ENCODE measurements at regions not wholly inside any gene's neighbourhood (a gene's known extent, or its start where the extent isn't known, plus 50 kb on each side); places are given as distances from the start of the nearest gene placed in this dataset.

- Histone ChIP-seq H3K27me3 (ENCODE audit: control insufficient read depth, insufficient read depth, low read length) (no peaks in the 10 kb centered on the region), H3K4me1 (ENCODE audit: control insufficient read depth in 2 of 3, insufficient read depth in 2 of 3, low read depth in 1 of 3, low read length in 3 of 3) (no peaks in the 10 kb centered on the region), H3K4me3 (ENCODE audit: low read length in 3 of 3) (no peak overlapping the region), H3K9ac (ENCODE audit: low read length in 3 of 3) (no peak overlapping the region), H3K27ac (ENCODE audit: low read depth in 2 of 2, low read length in 2 of 2) (no peak overlapping the region), H3K36me3 (ENCODE audit: control insufficient read depth in 2 of 3, insufficient read depth in 3 of 3, low read length in 3 of 3) (no peaks in the 10 kb centered on the region), H3K9me3 (ENCODE audit: control insufficient read depth in 2 of 3, insufficient read depth in 1 of 3, low read length in 3 of 3) (no peaks in the 10 kb centered on the region)
- no peak for FAIRE-seq
- DNase-seq, result no peak
- no peak for TF ChIP-seq CTCF (IDR thresholded peaks at IDR 0.05; ENCODE audit: borderline replicate concordance, extremely low read depth, insufficient read depth)
- intact Hi-C loops (cut with DNase I), result no loop called here
Measured at GRCh38 chr10:25805986-25806385, 128.0 kb upstream of the MYO3A start.

- no peaks in the 10 kb centered on the region for H3K4me1 ChIP-seq (ENCODE audit: control insufficient read depth in 2 of 3, insufficient read depth in 2 of 3, low read depth in 1 of 3, low read length in 3 of 3)
- FAIRE-seq (no peak), DNase-seq (no peak)
- no peaks in the 10 kb centered on the region for H3K27me3 ChIP-seq (ENCODE audit: control insufficient read depth, insufficient read depth, low read length)
- intact Hi-C loops (cut with DNase I), result no loop called here
- H3K4me3 ChIP-seq (ENCODE audit: low read length in 3 of 3), result no peak overlapping the region
- H3K36me3 ChIP-seq (ENCODE audit: control insufficient read depth in 2 of 3, insufficient read depth in 3 of 3, low read length in 3 of 3), result no peaks in the 10 kb centered on the region
- H3K27ac ChIP-seq (ENCODE audit: low read depth in 2 of 2, low read length in 2 of 2), result no peak overlapping the region
- TF ChIP-seq CTCF (IDR thresholded peaks at IDR 0.05; ENCODE audit: borderline replicate concordance, extremely low read depth, insufficient read depth), result no peak
- no peaks in the 10 kb centered on the region for H3K9me3 ChIP-seq (ENCODE audit: control insufficient read depth in 2 of 3, insufficient read depth in 1 of 3, low read length in 3 of 3)
- no peak overlapping the region for H3K9ac ChIP-seq (ENCODE audit: low read length in 3 of 3)
Measured at GRCh38 chr10:25808372-25808771, 125.7 kb upstream of the MYO3A start.

- H3K4me3 ChIP-seq (ENCODE audit: low read length in 3 of 3), result no peak overlapping the region
- intact Hi-C loops (cut with DNase I), result no loop called here
- TF ChIP-seq CTCF (IDR thresholded peaks at IDR 0.05; ENCODE audit: borderline replicate concordance, extremely low read depth, insufficient read depth), result no peak
- H3K36me3 ChIP-seq (ENCODE audit: control insufficient read depth in 2 of 3, insufficient read depth in 3 of 3, low read length in 3 of 3), result no peaks in the 10 kb centered on the region
- H3K9me3 ChIP-seq (ENCODE audit: control insufficient read depth in 2 of 3, insufficient read depth in 1 of 3, low read length in 3 of 3), result no peaks in the 10 kb centered on the region
- H3K27ac ChIP-seq (ENCODE audit: low read depth in 2 of 2, low read length in 2 of 2), result no peak overlapping the region
- H3K27me3 ChIP-seq (ENCODE audit: control insufficient read depth, insufficient read depth, low read length), result no peaks in the 10 kb centered on the region
- FAIRE-seq (no peak), DNase-seq (no peak)
- H3K4me1 ChIP-seq (ENCODE audit: control insufficient read depth in 2 of 3, insufficient read depth in 2 of 3, low read depth in 1 of 3, low read length in 3 of 3), result no peaks in the 10 kb centered on the region
- H3K9ac ChIP-seq (ENCODE audit: low read length in 3 of 3), result no peak overlapping the region
Measured at GRCh38 chr10:25811052-25811685, 122.9 kb upstream of the MYO3A start.

GRCh38 chr10:25813511-25813910 is 120.5 kb upstream of the MYO3A start:
- no peak overlapping the region for H3K27ac ChIP-seq (ENCODE audit: low read depth in 2 of 2, low read length in 2 of 2)
- no peak overlapping the region for H3K9ac ChIP-seq (ENCODE audit: low read length in 3 of 3)
- H3K27me3 ChIP-seq (ENCODE audit: control insufficient read depth, insufficient read depth, low read length), result no peaks in the 10 kb centered on the region
- intact Hi-C loops (cut with DNase I), result no loop called here
- no peak for DNase-seq
- H3K4me1 ChIP-seq (ENCODE audit: control insufficient read depth in 2 of 3, insufficient read depth in 2 of 3, low read depth in 1 of 3, low read length in 3 of 3), result no peaks in the 10 kb centered on the region
- H3K4me3 ChIP-seq (ENCODE audit: low read length in 3 of 3), result no peak overlapping the region
- H3K36me3 ChIP-seq (ENCODE audit: control insufficient read depth in 2 of 3, insufficient read depth in 3 of 3, low read length in 3 of 3), result no peaks in the 10 kb centered on the region
- no peaks in the 10 kb centered on the region for H3K9me3 ChIP-seq (ENCODE audit: control insufficient read depth in 2 of 3, insufficient read depth in 1 of 3, low read length in 3 of 3)
- no peak for TF ChIP-seq CTCF (IDR thresholded peaks at IDR 0.05; ENCODE audit: borderline replicate concordance, extremely low read depth, insufficient read depth)
- no peak for FAIRE-seq

Data from kidney (tissue), 13 donors.